ENCODE measurements at regions not wholly inside any gene's neighbourhood (a gene's known extent, or its start where the extent isn't known, plus 50 kb on each side); places are given as distances from the start of the nearest gene placed in this dataset.

- TF ChIP-seq EZH2 (IDR thresholded peaks at IDR 0.05; ENCODE audit: low read depth, unreplicated experiment): no peak
- no peak for TF ChIP-seq POLR2AphosphoS5 (IDR thresholded peaks at IDR 0.05; ENCODE audit: low read depth)
- no peak for TF ChIP-seq CTCF (conservative IDR thresholded peaks at IDR 0.05; ENCODE audit: low read depth in 2 of 2)
- no peak for TF ChIP-seq CREB1 (CRISPR knock-in tag; IDR thresholded peaks at IDR 0.05; ENCODE audit: low read depth)
- TF ChIP-seq EZH2phosphoT487 (IDR thresholded peaks at IDR 0.05; ENCODE audit: unreplicated experiment): no peak
- TF ChIP-seq REST (IDR thresholded peaks at IDR 0.05; ENCODE audit: unreplicated experiment): no peak
- TF ChIP-seq ETS1 (IDR thresholded peaks at IDR 0.05): no peak
- no peak for TF ChIP-seq ZNF114 (CRISPR knock-in tag; IDR thresholded peaks at IDR 0.05)
Measured at GRCh38 chr10:130809181-130809580, 502.3 kb downstream of the TCERG1L start.

Measured in GM23338 (cell line).